NCI-H1930 (cell line): ENCODE measurements at regions not wholly inside any gene's neighbourhood (a gene's known extent, or its start where the extent isn't known, plus 50 kb on each side); places are given as distances from the start of the nearest gene placed in this dataset.
"Not testable (repeated sequence)": the region's sequence is repeated elsewhere in the genome, so short reads cannot be mapped to it uniquely, and the experiment has no call there.

ENCODE experiments used
- DNase-seq, 2 experiments: peaks; one replicate each; lab custom pipeline; 2025; lab: John Stamatoyannopoulos, UW

GRCh38 chr13:87538366-87539052 is 132.7 kb upstream of the SLITRK5 start:
- no peak for DNase-seq

DNA sequence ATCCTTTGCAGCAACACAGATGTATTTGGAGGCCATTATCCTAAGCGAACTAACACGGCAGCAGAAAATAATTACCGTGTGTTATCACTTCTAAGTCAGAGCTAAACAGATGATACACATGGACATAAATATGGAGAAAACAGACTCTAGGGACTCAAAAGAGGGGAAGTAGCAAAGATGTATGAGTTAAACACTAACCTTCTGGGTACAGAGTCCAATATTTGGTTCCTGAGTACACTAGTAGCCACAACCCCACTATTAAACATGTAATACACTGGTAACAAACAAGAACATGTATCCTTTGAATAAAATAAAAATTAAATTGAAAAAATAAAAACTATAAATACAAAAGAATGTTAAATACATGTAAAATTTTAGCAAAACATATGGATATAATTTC is 118.0 kb upstream of the SLITRK5 start:
- DNase-seq = no peak

DNA sequence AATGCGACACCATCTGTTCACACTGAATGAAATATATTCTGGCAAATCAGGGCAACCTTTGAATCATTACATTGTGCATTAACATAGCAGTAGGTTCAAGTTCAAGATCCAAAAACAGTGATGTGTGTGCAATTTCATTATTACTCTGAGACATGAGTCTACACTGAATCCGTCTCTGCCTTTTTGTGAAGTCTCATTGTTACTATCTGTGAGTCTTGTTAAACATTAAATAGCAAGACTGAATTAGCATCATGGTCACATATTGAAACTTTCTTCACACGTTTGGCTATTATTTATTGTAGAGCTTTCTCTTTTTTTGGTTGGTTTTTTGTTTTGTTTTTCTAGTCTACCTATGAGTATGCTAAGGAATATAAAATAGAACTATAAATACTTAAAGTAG is 117.1 kb upstream of the SLITRK5 start:
- DNase-seq = no peak

- DNase-seq = no peak
These were observed 113.4 kb upstream of the SLITRK5 start for GRCh38 chr13:87557788-87558187.

DNA sequence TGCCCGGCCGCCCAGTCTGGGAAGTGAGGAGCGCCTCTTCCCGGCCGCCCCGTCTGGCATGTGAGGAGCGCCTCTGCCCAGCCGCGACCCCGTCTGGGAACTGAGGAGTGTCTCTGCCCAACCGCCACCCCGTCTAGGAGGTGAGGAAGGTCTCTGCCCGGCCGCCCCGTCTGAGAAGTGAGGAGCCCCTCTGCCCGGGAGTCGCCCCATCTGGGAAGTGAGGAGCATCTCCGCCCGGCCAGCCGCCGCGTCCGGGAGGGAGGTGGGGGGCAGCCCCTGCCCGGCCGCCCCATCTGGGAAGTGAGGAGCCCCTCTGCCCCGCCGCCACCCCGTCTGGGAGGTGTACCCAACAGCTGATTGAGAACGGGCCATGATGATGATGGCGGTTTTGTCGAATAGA is 109.6 kb upstream of the SLITRK5 start:
- DNase-seq = not testable (repeated sequence)

DNA sequence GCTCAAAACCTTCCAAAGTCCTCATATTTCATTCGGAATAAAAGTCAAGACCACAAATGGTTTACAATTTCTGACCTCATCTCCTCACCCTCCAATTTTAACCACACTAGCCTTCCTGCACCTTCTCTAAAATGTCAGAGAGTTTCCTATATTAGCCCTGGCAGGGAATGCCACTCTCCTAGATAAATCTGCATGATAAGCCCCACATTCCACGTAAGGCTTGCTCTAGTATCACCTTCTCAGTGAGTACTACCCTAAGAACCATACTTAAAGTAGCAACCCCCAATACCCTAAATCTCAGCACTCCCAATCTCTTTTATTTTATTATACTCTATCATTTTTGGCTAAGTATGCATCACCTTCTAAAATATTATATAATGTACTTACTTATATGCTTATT is 100.5 kb upstream of the SLITRK5 start:
- no peak for DNase-seq

GRCh38 chr13:87582399-87582798 is 88.8 kb upstream of the SLITRK5 start:
- DNase-seq = no peak

GRCh38 chr13:87590518-87590917 is 80.7 kb upstream of the SLITRK5 start:
- no peak for DNase-seq

GRCh38 chr13:87604437-87604836 is 66.7 kb upstream of the SLITRK5 start:
- peak in 1 of 2 experiments; percentile 4 for DNase-seq

- DNase-seq = no peak
These were observed 63.9 kb upstream of the SLITRK5 start for GRCh38 chr13:87607266-87607665.

DNA sequence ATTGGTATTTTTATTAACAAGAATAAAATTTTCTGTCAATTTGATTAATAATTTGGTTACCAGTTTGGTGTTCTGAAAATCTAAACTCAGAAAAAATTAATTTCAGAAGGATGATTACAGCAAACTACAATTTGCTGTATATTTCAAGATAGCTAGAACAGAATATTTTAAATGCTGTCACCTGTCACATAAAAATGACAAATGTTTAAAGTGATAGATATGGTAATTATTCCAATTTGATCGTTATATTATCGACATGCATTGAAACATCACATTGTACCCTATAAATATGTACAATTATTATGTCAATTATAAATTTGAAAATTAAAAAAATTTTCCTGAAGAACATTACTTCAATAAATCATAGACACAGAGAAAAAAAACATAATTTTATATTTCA is 56.9 kb upstream of the SLITRK5 start:
- no peak for DNase-seq
